OCI-LY1 (cell line): ENCODE measurements at regions not wholly inside any gene's neighbourhood (a gene's known extent, or its start where the extent isn't known, plus 50 kb on each side); places are given as distances from the start of the nearest gene placed in this dataset.

Source experiments
- H2AFZ ChIP-seq: fragments of 200-600 bp; sonication (generic), shearing (Covaris generic); 2 replicates; pipeline ENCODE4 v1.6.0; 2014; ENCODE audit warnings: antibody characterized with exemption, mild to moderate bottlenecking, low read length
- H3F3A ChIP-seq: fragments of 200-600 bp; sonication (generic), shearing (Covaris generic); 2 replicates; pipeline ENCODE4 v1.6.0; 2014; ENCODE audit warnings: mild to moderate bottlenecking, antibody characterized with exemption, low read length, moderate library complexity; ENCODE audit not compliant: insufficient read depth
- H3K27ac ChIP-seq: fragments of 200-600 bp; sonication (generic); 2 replicates; pipeline ENCODE4 v1.5.1; 2014; ENCODE audit warnings: low read length, mixed run types, mild to moderate bottlenecking, low read depth; ENCODE audit not compliant: poor library complexity, severe bottlenecking
- H3K27me3 ChIP-seq: fragments of 200-600 bp; sonication (generic); 2 replicates; pipeline ENCODE4 v1.6.0; 2014; ENCODE audit warnings: antibody characterized with exemption, mild to moderate bottlenecking, low read length, moderate library complexity; ENCODE audit not compliant: insufficient read depth
- H3K36me3 ChIP-seq: fragments of 200-600 bp; sonication (generic); 2 replicates; pipeline ENCODE4 v1.6.1; 2014; ENCODE audit warnings: mild to moderate bottlenecking, antibody characterized with exemption, low read length, moderate library complexity, mixed read lengths; ENCODE audit not compliant: insufficient read depth
- H3K4me1 ChIP-seq: fragments of 200-600 bp; sonication (generic); 2 replicates; pipeline ENCODE4 v1.5.1; 2014; ENCODE audit warnings: mild to moderate bottlenecking, low read length, moderate library complexity; ENCODE audit not compliant: insufficient read depth, severe bottlenecking
- H3K4me2 ChIP-seq: fragments of 200-600 bp; sonication (generic), shearing (Covaris generic); 2 replicates; pipeline ENCODE4 v1.6.1; 2014; ENCODE audit warnings: low read length
- H3K4me3 ChIP-seq: fragments of 200-600 bp; sonication (generic); 2 replicates; pipeline ENCODE4 v1.5.1; 2014; ENCODE audit warnings: low read length, low read depth, mild to moderate bottlenecking, mixed read lengths; ENCODE audit not compliant: poor library complexity, severe bottlenecking
- H3K79me2 ChIP-seq: fragments of 200-600 bp; shearing (Covaris generic); 2 replicates; pipeline ENCODE4 v1.6.1; 2016; ENCODE audit warnings: mixed run types, low read length, mixed read lengths; ENCODE audit not compliant: insufficient read depth
- H3K9ac ChIP-seq: fragments of 200-600 bp; sonication (generic), shearing (Covaris generic); 2 replicates; pipeline ENCODE4 v1.6.1; 2014; ENCODE audit warnings: mild to moderate bottlenecking, low read length, mixed read lengths
- H3K9me2 ChIP-seq: fragments of 200-600 bp; sonication (generic), shearing (Covaris generic); 2 replicates; pipeline ENCODE4 v1.6.1; 2014; ENCODE audit warnings: low read depth, mild to moderate bottlenecking, low read length, mixed read lengths
- H3K9me3 ChIP-seq: fragments of 200-600 bp; shearing (Covaris generic); 2 replicates; pipeline ENCODE4 v1.6.1; 2014; ENCODE audit warnings: low read length, mixed read lengths
- H4K20me1 ChIP-seq: fragments of 200-600 bp; sonication (generic), shearing (Covaris generic); 2 replicates; pipeline ENCODE4 v1.6.0; 2016; ENCODE audit warnings: mild to moderate bottlenecking, low read length; ENCODE audit not compliant: insufficient read depth
- CTCF ChIP-seq: fragments of 200-600 bp; sonication (generic), shearing (Covaris generic); IDR thresholded peaks from 2 replicates; pipeline ENCODE4 v1.5.1; 2017; ENCODE audit warnings: mild to moderate bottlenecking, antibody characterized with exemption, low read length, moderate library complexity, mixed read lengths
- EZH2 ChIP-seq: fragments of 200-600 bp; sonication (generic), shearing (Covaris generic); IDR thresholded peaks from 2 replicates; pipeline ENCODE4 v1.8.0; 2017; ENCODE audit warnings: borderline replicate concordance, mixed run types, mild to moderate bottlenecking, antibody characterized with exemption, low read length, moderate library complexity, mixed read lengths

GRCh38 chr22:22973336-22973735 is 85.7 kb downstream of the IGLL5 start:
- Histone ChIP-seq H3K27me3 (no peaks in the 10 kb centered on the region), H3K4me1 (no peaks in the 10 kb centered on the region), H4K20me1 (no peaks in the 10 kb centered on the region), H3K4me3 (no peak overlapping the region), H3K36me3 (no peaks in the 10 kb centered on the region), H3K27ac (no peak overlapping the region), H3K4me2 (no peak overlapping the region), H3F3A (no peaks in the 10 kb centered on the region), H2AFZ (no peak overlapping the region), H3K9ac (no peak overlapping the region), H3K9me3 (no peaks in the 10 kb centered on the region), H3K79me2 (no peaks in the 10 kb centered on the region), H3K9me2 (no peaks in the 10 kb centered on the region)
- TF ChIP-seq EZH2 (no peak), CTCF (no peak)

GRCh38 chr22:22974156-22974555 is 86.5 kb downstream of the IGLL5 start:
- Histone ChIP-seq H3K36me3 (no peaks in the 10 kb centered on the region), H3K9me2 (no peaks in the 10 kb centered on the region), H3K4me2 (no peak overlapping the region), H3K4me1 (no peaks in the 10 kb centered on the region), H3K79me2 (no peaks in the 10 kb centered on the region), H4K20me1 (no peaks in the 10 kb centered on the region), H3K9me3 (no peaks in the 10 kb centered on the region), H3F3A (no peaks in the 10 kb centered on the region), H3K4me3 (no peak overlapping the region), H3K27me3 (no peaks in the 10 kb centered on the region), H3K9ac (no peak overlapping the region), H2AFZ (no peak overlapping the region), H3K27ac (no peak overlapping the region)
- TF ChIP-seq EZH2 = no peak
- TF ChIP-seq CTCF = no peak

GRCh38 chr22:22974795-22975580 is 87.4 kb downstream of the IGLL5 start:
- no peaks in the 10 kb centered on the region for H3K9me3 ChIP-seq
- H3K27me3 ChIP-seq = no peaks in the 10 kb centered on the region
- no peaks in the 10 kb centered on the region for H3K9me2 ChIP-seq
- H3K4me1 ChIP-seq = no peaks in the 10 kb centered on the region
- no peaks in the 10 kb centered on the region for H3F3A ChIP-seq
- no peaks in the 10 kb centered on the region for H3K79me2 ChIP-seq
- no peak overlapping the region for H2AFZ ChIP-seq
- no peak for TF ChIP-seq CTCF
- no peak for TF ChIP-seq EZH2
- H3K4me2 ChIP-seq = no peak overlapping the region
- H3K9ac ChIP-seq = no peak overlapping the region
- no peak overlapping the region for H3K4me3 ChIP-seq
- no peak overlapping the region for H3K27ac ChIP-seq
- no peaks in the 10 kb centered on the region for H4K20me1 ChIP-seq
- no peaks in the 10 kb centered on the region for H3K36me3 ChIP-seq
